GM12878 (cell line): ENCODE measurements at regions not wholly inside any gene's neighbourhood (a gene's known extent, or its start where the extent isn't known, plus 50 kb on each side); places are given as distances from the start of the nearest gene placed in this dataset.

Experiments used
- ATAC-seq: fragments of 200-7000 bp; cut with Tn5 transposase; 3 replicates; pipeline ENCODE4 v1.9.1; 2020; ENCODE audit warnings: mild to moderate bottlenecking, moderate library complexity
- BruUV-seq: library from RNA; stranded (reverse); fragments of 400-500 nt; replicated peaks from 2 replicates; lab custom pipeline; 2021; lab: Mats Ljungman, UMichigan
- CTCF ChIA-PET: fragments of 300-600 bp; sonication (Branson Sonifier 250); formaldehyde crosslinking; extraction: SDS; loops from one replicate; lab custom pipeline; 2021; ENCODE audit warnings: inconsistent platforms; lab: Yijun Ruan, JAX
- POLR2A ChIA-PET: fragments of 350-600 bp; formaldehyde crosslinking; extraction: SDS; loops from one replicate; lab custom pipeline; 2021; ENCODE audit warnings: inconsistent platforms; lab: Charles Lee
- RAD21 ChIA-PET: fragments of 300-600 bp; sonication (Branson Sonifier 250); formaldehyde crosslinking; loops from one replicate; lab custom pipeline; 2023; ENCODE audit warnings: antibody characterized with exemption; ENCODE audit not compliant: unreplicated experiment; lab: Charles Lee
- SMC1A ChIA-PET: fragments of 300-600 bp; sonication (Branson Sonifier 250); formaldehyde crosslinking; loops from one replicate; lab custom pipeline; 2023; ENCODE audit not compliant: unreplicated experiment, uncharacterized antibody; lab: Charles Lee
- DNase-seq: peaks from one replicate; pipeline ENCODE4 v3.0.0-alpha.2; 2011; ENCODE audit warnings: low read depth, low spot score
- FAIRE-seq: peaks from 3 replicates; lab custom pipeline; 2011; peaks lifted over from hg19 to GRCh38; lab: Jason Lieb, UNC
- H2AFZ ChIP-seq: 2 replicates; pipeline ENCODE4 v1.6.0; 2011; ENCODE audit warnings: low read depth, low read length, control low read depth; ENCODE audit not compliant: control insufficient read depth
- H3K27ac ChIP-seq: 2 replicates; pipeline ENCODE4 v1.5.1; 2011; ENCODE audit warnings: control low read depth; ENCODE audit not compliant: control insufficient read depth, insufficient read depth
- H3K27me3 ChIP-seq, 2 experiments: replicated peaks in 1 of 2; 2 replicates each; pipeline versions ENCODE4 v1.6.0 to v1.6.1; 2011; ENCODE audit warnings: low read length in 1 of 2; ENCODE audit not compliant: control insufficient read depth in 2 of 2, insufficient read depth in 2 of 2
- H3K36me3 ChIP-seq, 2 experiments: 2 replicates each; pipeline ENCODE4 v1.5.1; 2011; ENCODE audit warnings: low read length in 1 of 2; ENCODE audit not compliant: control insufficient read depth in 2 of 2, insufficient read depth in 2 of 2
- H3K4me1 ChIP-seq: 2 replicates; pipeline ENCODE4 v1.6.1; 2011; ENCODE audit warnings: mild to moderate bottlenecking, low read length, moderate library complexity, mixed read lengths; ENCODE audit not compliant: control insufficient read depth, insufficient read depth
- H3K4me2 ChIP-seq: 2 replicates; pipeline ENCODE4 v1.6.0; 2011; ENCODE audit warnings: control low read depth; ENCODE audit not compliant: control insufficient read depth, insufficient read depth
- H3K4me3 ChIP-seq: fragments of 200-600 bp; sonication (generic); 2 replicates; pipeline ENCODE4 v1.5.1; 2016
- H3K79me2 ChIP-seq: 2 replicates; pipeline ENCODE4 v1.6.0; 2011; ENCODE audit warnings: low read length; ENCODE audit not compliant: control insufficient read depth, insufficient read depth
- H3K9ac ChIP-seq: 2 replicates; pipeline ENCODE4 v1.8.0; 2011; ENCODE audit warnings: low read length, control low read depth, mixed read lengths; ENCODE audit not compliant: control insufficient read depth, insufficient read depth
- H3K9me3 ChIP-seq: replicated peaks from 3 replicates; pipeline ENCODE4 v1.5.1; 2011; ENCODE audit warnings: mild to moderate bottlenecking, low read length; ENCODE audit not compliant: control insufficient read depth, insufficient read depth
- H4K20me1 ChIP-seq: 2 replicates; pipeline ENCODE4 v1.6.0; 2011; ENCODE audit not compliant: control insufficient read depth, insufficient read depth
- ATF7 ChIP-seq: fragments of 450-650 bp; IDR thresholded peaks from 2 replicates; pipeline ENCODE4 v1.6.1; 2016; ENCODE audit warnings: low read depth, mild to moderate bottlenecking
- CBFB ChIP-seq: IDR thresholded peaks from 2 replicates; pipeline ENCODE4 v1.6.1; 2016; ENCODE audit warnings: antibody characterized with exemption, low read depth
- GATAD2B ChIP-seq: fragments of 450-650 bp; conservative IDR thresholded peaks from 2 replicates; pipeline ENCODE4 v1.6.1; 2017; ENCODE audit warnings: low read depth, mild to moderate bottlenecking, moderate library complexity
- MEF2A ChIP-seq: IDR thresholded peaks from 2 replicates; pipeline ENCODE4 v1.6.1; 2011; ENCODE audit warnings: low read depth, mild to moderate bottlenecking, low read length, moderate library complexity; ENCODE audit not compliant: insufficient read depth
- NR2C2 ChIP-seq: IDR thresholded peaks from 2 replicates; pipeline ENCODE4 v1.6.1; 2011; ENCODE audit warnings: borderline replicate concordance, low read depth; ENCODE audit not compliant: control insufficient read depth, insufficient read length
- SRF ChIP-seq, 2 experiments: IDR thresholded peaks; 2 replicates each; pipeline ENCODE4 v1.6.1; 2011; ENCODE audit warnings: low read depth in 2 of 2, low read length in 2 of 2, mild to moderate bottlenecking in 1 of 2, moderate library complexity in 1 of 2
- WRNIP1 ChIP-seq: IDR thresholded peaks from 2 replicates; pipeline ENCODE4 v1.6.1; 2011; ENCODE audit warnings: low read depth, low read length, improper control_type of control experiment, borderline replicate concordance
- ZNF24 ChIP-seq: fragments of 450-650 bp; IDR thresholded peaks from 2 replicates; pipeline ENCODE4 v1.6.1; 2017; ENCODE audit warnings: antibody characterized with exemption, mild to moderate bottlenecking
- WGBS: methylation state at CpG from one replicate; pipeline ENCODE4 v1.1.6; 2016; ENCODE audit warnings: low lambda C conversion rate; ENCODE audit not compliant: insufficient replicate concordance, insufficient coverage; ENCODE audit errors: missing lambda C conversion rate; 5-methylcytosine and 5-hydroxymethylcytosine counted together
- in situ Hi-C: fragments of 300-500 bp; cut with MboI; formaldehyde crosslinking; loops from 9 replicates; pipeline ENCODE4 v1.14.3; 2018; ENCODE audit warnings: mixed read lengths
- intact Hi-C: fragments of 100-400 bp; cut with micrococcal nuclease; formaldehyde crosslinking; loops from one replicate; pipeline ENCODE4 v1.14.2; 2022; ENCODE audit not compliant: unreplicated experiment
- TF ChIP-seq, protein P1 (sequence below): fragments of 450-650 bp; IDR thresholded peaks from 2 replicates; pipeline ENCODE4 v1.6.1; 2017; ENCODE audit warnings: mild to moderate bottlenecking, low read depth, inconsistent platforms; ENCODE audit not compliant: poor library complexity, severe bottlenecking
- TF ChIP-seq, protein P2 (sequence below): fragments of 450-650 bp; IDR thresholded peaks from 2 replicates; pipeline ENCODE4 v1.6.1; 2017; ENCODE audit warnings: mild to moderate bottlenecking
- TF ChIP-seq, protein P3 (sequence below): fragments of 450-650 bp; IDR thresholded peaks from 2 replicates; pipeline ENCODE4 v1.6.1; 2017; ENCODE audit warnings: antibody characterized with exemption, mild to moderate bottlenecking, moderate library complexity
- TF ChIP-seq, protein P4 (sequence below): fragments of 450-650 bp; IDR thresholded peaks from 2 replicates; pipeline ENCODE4 v1.6.1; 2017; ENCODE audit warnings: mild to moderate bottlenecking, moderate library complexity

DNA sequence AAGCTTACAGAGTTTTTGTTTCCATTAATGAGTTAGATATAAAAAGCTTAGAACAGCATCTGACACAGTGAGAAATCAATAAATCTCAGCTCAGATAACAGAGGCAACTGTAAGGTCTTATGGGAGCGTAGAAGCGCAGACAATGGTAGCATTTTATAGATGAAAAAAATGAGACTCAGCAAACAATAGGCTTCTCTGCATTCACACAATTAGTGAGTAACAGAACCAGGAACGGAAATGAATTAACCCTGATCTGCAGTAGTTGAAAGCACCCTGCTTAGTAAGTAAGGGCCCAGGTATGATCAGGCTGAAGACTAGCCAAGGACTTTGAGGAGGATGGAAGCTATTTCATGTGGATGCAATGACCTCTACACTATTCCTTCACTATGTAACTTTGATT lies 147.2 kb upstream of the EYA4 start (continued):
- TF ChIP-seq GATAD2B (no peak), CBFB (no peak)

DNA sequence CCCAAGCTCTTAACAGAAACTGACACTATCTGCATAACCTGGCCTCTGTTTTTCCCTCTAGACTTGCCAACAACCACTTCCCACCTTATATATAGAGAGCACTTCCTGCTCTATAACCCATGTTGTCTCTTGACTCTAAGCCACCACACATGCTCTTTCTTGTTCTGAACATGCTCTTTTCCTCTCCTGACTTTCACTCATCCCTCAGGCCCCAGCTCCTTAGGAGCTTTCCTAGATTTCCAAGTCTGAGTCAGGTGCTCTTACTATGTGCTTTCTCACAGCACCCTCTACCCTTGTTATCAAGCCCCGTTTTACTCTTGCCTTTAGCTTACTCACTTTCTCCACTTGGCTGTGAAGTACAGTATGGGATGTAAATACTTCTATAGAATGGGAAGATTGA lies 143.9 kb upstream of the EYA4 start:
- Histone ChIP-seq H3K27ac (no peak overlapping the region), H3K9ac (no peak overlapping the region), H3K4me2 (no peak overlapping the region), H3K79me2 (no peaks in the 10 kb centered on the region), H3K4me1 (no peaks in the 10 kb centered on the region), H3K27me3 (no peaks in the 10 kb centered on the region), H3K9me3 (no peaks in the 10 kb centered on the region), H3K36me3 (no peaks in the 10 kb centered on the region), H2AFZ (no peak overlapping the region), H4K20me1 (no peaks in the 10 kb centered on the region), H3K4me3 (no peak overlapping the region)
- SMC1A ChIA-PET: no interaction called here
- POLR2A ChIA-PET: no interaction called here
- FAIRE-seq: no peak
- RAD21 ChIA-PET: no interaction called here
- 0% methylated on average over 1 of the region's 1 CpG for WGBS
- CTCF ChIA-PET: no interaction called here
- intact Hi-C loops (no loop called here), in situ Hi-C loops (no loop called here)
- BruUV-seq: no TSS peak
- no peak for DNase-seq
- ATAC-seq: no peak
- no peak for TF ChIP-seq ZNF24
- TF ChIP-seq NR2C2: no peak
- TF ChIP-seq, protein P1, sequence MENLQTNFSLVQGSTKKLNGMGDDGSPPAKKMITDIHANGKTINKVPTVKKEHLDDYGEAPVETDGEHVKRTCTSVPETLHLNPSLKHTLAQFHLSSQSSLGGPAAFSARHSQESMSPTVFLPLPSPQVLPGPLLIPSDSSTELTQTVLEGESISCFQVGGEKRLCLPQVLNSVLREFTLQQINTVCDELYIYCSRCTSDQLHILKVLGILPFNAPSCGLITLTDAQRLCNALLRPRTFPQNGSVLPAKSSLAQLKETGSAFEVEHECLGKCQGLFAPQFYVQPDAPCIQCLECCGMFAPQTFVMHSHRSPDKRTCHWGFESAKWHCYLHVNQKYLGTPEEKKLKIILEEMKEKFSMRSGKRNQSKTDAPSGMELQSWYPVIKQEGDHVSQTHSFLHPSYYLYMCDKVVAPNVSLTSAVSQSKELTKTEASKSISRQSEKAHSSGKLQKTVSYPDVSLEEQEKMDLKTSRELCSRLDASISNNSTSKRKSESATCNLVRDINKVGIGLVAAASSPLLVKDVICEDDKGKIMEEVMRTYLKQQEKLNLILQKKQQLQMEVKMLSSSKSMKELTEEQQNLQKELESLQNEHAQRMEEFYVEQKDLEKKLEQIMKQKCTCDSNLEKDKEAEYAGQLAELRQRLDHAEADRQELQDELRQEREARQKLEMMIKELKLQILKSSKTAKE: no peak
- TF ChIP-seq, protein P2, sequence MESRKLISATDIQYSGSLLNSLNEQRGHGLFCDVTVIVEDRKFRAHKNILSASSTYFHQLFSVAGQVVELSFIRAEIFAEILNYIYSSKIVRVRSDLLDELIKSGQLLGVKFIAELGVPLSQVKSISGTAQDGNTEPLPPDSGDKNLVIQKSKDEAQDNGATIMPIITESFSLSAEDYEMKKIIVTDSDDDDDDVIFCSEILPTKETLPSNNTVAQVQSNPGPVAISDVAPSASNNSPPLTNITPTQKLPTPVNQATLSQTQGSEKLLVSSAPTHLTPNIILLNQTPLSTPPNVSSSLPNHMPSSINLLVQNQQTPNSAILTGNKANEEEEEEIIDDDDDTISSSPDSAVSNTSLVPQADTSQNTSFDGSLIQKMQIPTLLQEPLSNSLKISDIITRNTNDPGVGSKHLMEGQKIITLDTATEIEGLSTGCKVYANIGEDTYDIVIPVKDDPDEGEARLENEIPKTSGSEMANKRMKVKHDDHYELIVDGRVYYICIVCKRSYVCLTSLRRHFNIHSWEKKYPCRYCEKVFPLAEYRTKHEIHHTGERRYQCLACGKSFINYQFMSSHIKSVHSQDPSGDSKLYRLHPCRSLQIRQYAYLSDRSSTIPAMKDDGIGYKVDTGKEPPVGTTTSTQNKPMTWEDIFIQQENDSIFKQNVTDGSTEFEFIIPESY: no peak
- TF ChIP-seq WRNIP1: no peak
- TF ChIP-seq SRF (IDR thresholded peaks at IDR 0.05; ENCODE audit: low read depth in 2 of 2, low read length in 2 of 2): no peak
- TF ChIP-seq, protein P3, sequence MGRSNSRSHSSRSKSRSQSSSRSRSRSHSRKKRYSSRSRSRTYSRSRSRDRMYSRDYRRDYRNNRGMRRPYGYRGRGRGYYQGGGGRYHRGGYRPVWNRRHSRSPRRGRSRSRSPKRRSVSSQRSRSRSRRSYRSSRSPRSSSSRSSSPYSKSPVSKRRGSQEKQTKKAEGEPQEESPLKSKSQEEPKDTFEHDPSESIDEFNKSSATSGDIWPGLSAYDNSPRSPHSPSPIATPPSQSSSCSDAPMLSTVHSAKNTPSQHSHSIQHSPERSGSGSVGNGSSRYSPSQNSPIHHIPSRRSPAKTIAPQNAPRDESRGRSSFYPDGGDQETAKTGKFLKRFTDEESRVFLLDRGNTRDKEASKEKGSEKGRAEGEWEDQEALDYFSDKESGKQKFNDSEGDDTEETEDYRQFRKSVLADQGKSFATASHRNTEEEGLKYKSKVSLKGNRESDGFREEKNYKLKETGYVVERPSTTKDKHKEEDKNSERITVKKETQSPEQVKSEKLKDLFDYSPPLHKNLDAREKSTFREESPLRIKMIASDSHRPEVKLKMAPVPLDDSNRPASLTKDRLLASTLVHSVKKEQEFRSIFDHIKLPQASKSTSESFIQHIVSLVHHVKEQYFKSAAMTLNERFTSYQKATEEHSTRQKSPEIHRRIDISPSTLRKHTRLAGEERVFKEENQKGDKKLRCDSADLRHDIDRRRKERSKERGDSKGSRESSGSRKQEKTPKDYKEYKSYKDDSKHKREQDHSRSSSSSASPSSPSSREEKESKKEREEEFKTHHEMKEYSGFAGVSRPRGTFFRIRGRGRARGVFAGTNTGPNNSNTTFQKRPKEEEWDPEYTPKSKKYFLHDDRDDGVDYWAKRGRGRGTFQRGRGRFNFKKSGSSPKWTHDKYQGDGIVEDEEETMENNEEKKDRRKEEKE: no peak
- TF ChIP-seq MEF2A: no peak
- TF ChIP-seq ATF7: no peak
- TF ChIP-seq, protein P4, sequence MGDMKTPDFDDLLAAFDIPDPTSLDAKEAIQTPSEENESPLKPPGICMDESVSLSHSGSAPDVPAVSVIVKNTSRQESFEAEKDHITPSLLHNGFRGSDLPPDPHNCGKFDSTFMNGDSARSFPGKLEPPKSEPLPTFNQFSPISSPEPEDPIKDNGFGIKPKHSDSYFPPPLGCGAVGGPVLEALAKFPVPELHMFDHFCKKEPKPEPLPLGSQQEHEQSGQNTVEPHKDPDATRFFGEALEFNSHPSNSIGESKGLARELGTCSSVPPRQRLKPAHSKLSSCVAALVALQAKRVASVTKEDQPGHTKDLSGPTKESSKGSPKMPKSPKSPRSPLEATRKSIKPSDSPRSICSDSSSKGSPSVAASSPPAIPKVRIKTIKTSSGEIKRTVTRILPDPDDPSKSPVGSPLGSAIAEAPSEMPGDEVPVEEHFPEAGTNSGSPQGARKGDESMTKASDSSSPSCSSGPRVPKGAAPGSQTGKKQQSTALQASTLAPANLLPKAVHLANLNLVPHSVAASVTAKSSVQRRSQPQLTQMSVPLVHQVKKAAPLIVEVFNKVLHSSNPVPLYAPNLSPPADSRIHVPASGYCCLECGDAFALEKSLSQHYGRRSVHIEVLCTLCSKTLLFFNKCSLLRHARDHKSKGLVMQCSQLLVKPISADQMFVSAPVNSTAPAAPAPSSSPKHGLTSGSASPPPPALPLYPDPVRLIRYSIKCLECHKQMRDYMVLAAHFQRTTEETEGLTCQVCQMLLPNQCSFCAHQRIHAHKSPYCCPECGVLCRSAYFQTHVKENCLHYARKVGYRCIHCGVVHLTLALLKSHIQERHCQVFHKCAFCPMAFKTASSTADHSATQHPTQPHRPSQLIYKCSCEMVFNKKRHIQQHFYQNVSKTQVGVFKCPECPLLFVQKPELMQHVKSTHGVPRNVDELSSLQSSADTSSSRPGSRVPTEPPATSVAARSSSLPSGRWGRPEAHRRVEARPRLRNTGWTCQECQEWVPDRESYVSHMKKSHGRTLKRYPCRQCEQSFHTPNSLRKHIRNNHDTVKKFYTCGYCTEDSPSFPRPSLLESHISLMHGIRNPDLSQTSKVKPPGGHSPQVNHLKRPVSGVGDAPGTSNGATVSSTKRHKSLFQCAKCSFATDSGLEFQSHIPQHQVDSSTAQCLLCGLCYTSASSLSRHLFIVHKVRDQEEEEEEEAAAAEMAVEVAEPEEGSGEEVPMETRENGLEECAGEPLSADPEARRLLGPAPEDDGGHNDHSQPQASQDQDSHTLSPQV: no peak
